Esophagus squamous epithelium (tissue), 4 donors: ENCODE measurements at regions not wholly inside any gene's neighbourhood (a gene's known extent, or its start where the extent isn't known, plus 50 kb on each side); places are given as distances from the start of the nearest gene placed in this dataset.

Source experiments
- POLR2A ChIP-seq, 4 donors: fragments of 450-650 bp; IDR thresholded peaks; one replicate each; pipeline ENCODE4 v1.6.1; 2017; ENCODE audit warnings: antibody characterized with exemption in 4 of 4, mild to moderate bottlenecking in 4 of 4, moderate library complexity in 3 of 4
- TF ChIP-seq, protein P1 (sequence below), 6 experiments: fragments of 450-650 bp in 4 of 6; fragments of 200-600 bp in 2 of 6; sonication (generic) in 2 of 6; IDR thresholded peaks; one replicate each; pipeline ENCODE4 v1.5.1; 2016 to 2019; ENCODE audit warnings: antibody characterized with exemption in 6 of 6, mild to moderate bottlenecking in 4 of 6, moderate library complexity in 4 of 6

GRCh38 chr7:96479015-96479645, 157.2 kb upstream of the SLC25A13 start:
- TF ChIP-seq, protein P1, sequence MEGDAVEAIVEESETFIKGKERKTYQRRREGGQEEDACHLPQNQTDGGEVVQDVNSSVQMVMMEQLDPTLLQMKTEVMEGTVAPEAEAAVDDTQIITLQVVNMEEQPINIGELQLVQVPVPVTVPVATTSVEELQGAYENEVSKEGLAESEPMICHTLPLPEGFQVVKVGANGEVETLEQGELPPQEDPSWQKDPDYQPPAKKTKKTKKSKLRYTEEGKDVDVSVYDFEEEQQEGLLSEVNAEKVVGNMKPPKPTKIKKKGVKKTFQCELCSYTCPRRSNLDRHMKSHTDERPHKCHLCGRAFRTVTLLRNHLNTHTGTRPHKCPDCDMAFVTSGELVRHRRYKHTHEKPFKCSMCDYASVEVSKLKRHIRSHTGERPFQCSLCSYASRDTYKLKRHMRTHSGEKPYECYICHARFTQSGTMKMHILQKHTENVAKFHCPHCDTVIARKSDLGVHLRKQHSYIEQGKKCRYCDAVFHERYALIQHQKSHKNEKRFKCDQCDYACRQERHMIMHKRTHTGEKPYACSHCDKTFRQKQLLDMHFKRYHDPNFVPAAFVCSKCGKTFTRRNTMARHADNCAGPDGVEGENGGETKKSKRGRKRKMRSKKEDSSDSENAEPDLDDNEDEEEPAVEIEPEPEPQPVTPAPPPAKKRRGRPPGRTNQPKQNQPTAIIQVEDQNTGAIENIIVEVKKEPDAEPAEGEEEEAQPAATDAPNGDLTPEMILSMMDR (IDR thresholded peaks at IDR 0.05) = no peak
- TF ChIP-seq POLR2A (IDR thresholded peaks at IDR 0.05) = no peak
